ENCODE measurements at regions not wholly inside any gene's neighbourhood (a gene's known extent, or its start where the extent isn't known, plus 50 kb on each side); places are given as distances from the start of the nearest gene placed in this dataset.

DNA sequence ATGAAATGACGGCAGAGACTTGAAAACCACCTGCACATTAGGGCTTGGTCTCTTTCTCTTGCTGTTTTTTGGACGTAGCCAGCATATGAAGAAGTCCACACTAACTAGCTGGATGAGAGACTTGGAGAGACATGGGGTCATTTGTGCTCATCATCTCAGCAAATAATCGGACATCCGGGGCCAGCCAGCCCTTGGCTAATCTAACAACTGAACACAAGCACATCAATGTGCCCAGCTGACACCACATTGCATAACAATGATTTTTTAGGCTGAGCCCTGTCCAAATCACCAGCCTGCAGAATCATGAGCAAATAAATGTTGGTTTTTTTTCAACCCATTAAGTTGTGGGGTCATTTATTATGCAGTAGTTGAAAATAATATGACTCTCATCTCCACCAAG, 460.3 kb upstream of the LARGE1 start:
- DNase-seq (ENCODE audit: extremely low read depth, low read depth) = no peak

DNA sequence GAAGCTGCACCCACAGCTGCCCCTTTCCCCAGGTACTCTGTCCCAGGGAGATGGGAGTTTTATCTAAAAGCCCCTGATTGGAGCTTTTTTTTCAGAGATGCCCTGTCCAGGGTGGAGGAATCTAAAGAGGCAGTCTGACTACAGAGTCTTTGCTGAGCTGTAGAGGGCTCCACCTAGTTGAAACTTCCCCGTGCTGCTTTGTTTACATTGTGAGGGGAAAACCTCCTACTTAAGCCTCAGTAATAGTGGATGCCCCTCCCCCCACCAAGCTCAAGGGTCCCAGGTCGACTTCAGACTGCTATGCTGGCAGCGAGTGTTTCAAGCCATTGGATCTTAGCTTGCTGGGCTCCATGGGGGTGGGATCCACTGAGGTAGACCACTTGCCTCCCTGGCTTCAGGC, 470.1 kb upstream of the LARGE1 start:
- H3K4me3 ChIP-seq (replicated peaks; ENCODE audit: low read depth, low read length) = no peak overlapping the region
- TF ChIP-seq CTCF (IDR thresholded peaks at IDR 0.05; ENCODE audit: low read depth, low read length, missing control alignments) = no peak
- DNase-seq (ENCODE audit: extremely low read depth, low read depth) = no peak

More for the DNA sequence above, 460.3 kb upstream of the LARGE1 start:
- no peak for TF ChIP-seq CTCF (IDR thresholded peaks at IDR 0.05; ENCODE audit: low read depth, low read length, missing control alignments)
- no peak overlapping the region for H3K4me3 ChIP-seq (replicated peaks; ENCODE audit: low read depth, low read length)

GRCh38 chr22:34395370-34395769, 475.1 kb upstream of the LARGE1 start:
- DNase-seq (ENCODE audit: extremely low read depth, low read depth) = no peak
- H3K4me3 ChIP-seq (replicated peaks; ENCODE audit: low read depth, low read length) = no peak overlapping the region
- TF ChIP-seq CTCF (IDR thresholded peaks at IDR 0.05; ENCODE audit: low read depth, low read length, missing control alignments) = no peak

DNA sequence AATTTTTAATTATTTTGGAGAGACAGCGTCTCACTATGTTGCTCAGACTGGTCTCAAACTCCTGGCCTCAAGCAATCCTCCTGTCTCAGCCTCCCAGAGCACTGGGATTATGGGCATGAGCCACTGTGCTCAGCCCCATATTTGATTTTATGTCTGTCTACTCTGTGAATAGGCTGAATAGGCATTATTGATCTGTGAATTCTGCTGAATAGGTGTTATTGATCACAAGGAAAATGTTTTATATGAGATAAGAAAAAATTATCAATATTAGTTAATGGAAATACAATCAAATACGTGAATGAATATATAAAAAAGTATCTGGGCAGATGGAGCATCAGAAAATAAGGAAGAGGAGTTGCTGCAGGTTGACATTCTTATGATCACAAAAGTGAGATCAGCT, 483.4 kb upstream of the LARGE1 start:
- TF ChIP-seq CTCF (IDR thresholded peaks at IDR 0.05; ENCODE audit: low read depth, low read length, missing control alignments) = no peak
- DNase-seq (ENCODE audit: extremely low read depth, low read depth) = no peak
- no peak overlapping the region for H3K4me3 ChIP-seq (replicated peaks; ENCODE audit: low read depth, low read length)

GRCh38 chr22:34410111-34410510, 489.8 kb upstream of the LARGE1 start:
- TF ChIP-seq CTCF (IDR thresholded peaks at IDR 0.05; ENCODE audit: low read depth, low read length, missing control alignments) = no peak
- no peak for DNase-seq (ENCODE audit: extremely low read depth, low read depth)
- H3K4me3 ChIP-seq (replicated peaks; ENCODE audit: low read depth, low read length) = no peak overlapping the region

GRCh38 chr22:34414467-34415440, 494.5 kb upstream of the LARGE1 start:
- peak; percentile 19 for TF ChIP-seq CTCF (IDR thresholded peaks at IDR 0.05; ENCODE audit: low read depth, low read length, missing control alignments)
- no peak overlapping the region for H3K4me3 ChIP-seq (replicated peaks; ENCODE audit: low read depth, low read length)
- peak; percentile 3 for DNase-seq (ENCODE audit: extremely low read depth, low read depth)

All from HFF-Myc (cell line).